Activated T-helper 17 cell treated with anti-CD3 and anti-CD28 coated beads, Interleukin-2, amount 50 U/mL, for 72 hours (primary cell): ENCODE measurements at regions not wholly inside any gene's neighbourhood (a gene's known extent, or its start where the extent isn't known, plus 50 kb on each side); places are given as distances from the start of the nearest gene placed in this dataset.
A peak's percentile ranks its signal among the peaks of the same experiment; 100 is the strongest.
"Not testable (repeated sequence)": the region's sequence is repeated elsewhere in the genome, so short reads cannot be mapped to it uniquely, and the experiment has no call there.

Experiments used
- ATAC-seq: fragments of 150-1000 bp; cut with Tn5 transposase; replicated peaks from 2 replicates; pipeline ENCODE4 v1.10.0; 2021; ENCODE audit warnings: mild to moderate bottlenecking, moderate library complexity
- H3K27ac Mint-ChIP-seq: one replicate; pipeline ENCODE4 v1.8.0; 2022; ENCODE audit warnings: mixed read lengths
- H3K27me3 Mint-ChIP-seq: one replicate; pipeline ENCODE4 v1.8.0; 2022; ENCODE audit warnings: mixed read lengths
- H3K36me3 Mint-ChIP-seq: one replicate; pipeline ENCODE4 v1.8.0; 2022; ENCODE audit warnings: low read depth, mild to moderate bottlenecking, mixed read lengths
- H3K4me1 Mint-ChIP-seq: one replicate; pipeline ENCODE4 v1.8.0; 2022; ENCODE audit warnings: mixed read lengths
- H3K4me3 Mint-ChIP-seq: one replicate; pipeline ENCODE4 v1.8.0; 2022; ENCODE audit warnings: mild to moderate bottlenecking, mixed read lengths
- H3K9me3 Mint-ChIP-seq: one replicate; pipeline ENCODE4 v1.8.0; 2022; ENCODE audit warnings: mixed read lengths

DNA sequence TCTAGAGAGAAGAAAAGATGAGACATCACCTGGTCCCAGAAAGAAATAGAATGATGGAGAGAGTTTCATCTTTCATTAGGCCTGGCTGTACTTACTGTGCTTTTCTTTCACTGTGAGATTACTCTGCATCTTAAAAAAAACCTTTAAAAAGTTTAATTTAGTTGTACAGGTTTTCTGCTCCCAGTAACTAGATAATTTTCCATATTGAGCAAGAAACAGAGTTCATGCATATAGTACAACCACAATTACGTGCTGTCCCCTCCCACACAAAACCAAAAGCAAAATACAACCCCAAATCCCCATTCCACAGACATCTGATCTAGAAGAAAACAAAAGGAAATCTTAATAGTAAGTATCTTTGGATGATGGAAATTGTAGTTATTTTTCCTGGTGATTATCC lies 371.2 kb downstream of the SH2D1A start:
- Mint-ChIP-seq H3K36me3 (no peaks in the 10 kb centered on the region), H3K4me3 (peak overlapping the region; percentile 18), H3K27me3 (no peaks in the 10 kb centered on the region), H3K27ac (no peak overlapping the region), H3K9me3 (no peaks in the 10 kb centered on the region), H3K4me1 (no peaks in the 10 kb centered on the region)
- peak; percentile 53 for ATAC-seq

DNA sequence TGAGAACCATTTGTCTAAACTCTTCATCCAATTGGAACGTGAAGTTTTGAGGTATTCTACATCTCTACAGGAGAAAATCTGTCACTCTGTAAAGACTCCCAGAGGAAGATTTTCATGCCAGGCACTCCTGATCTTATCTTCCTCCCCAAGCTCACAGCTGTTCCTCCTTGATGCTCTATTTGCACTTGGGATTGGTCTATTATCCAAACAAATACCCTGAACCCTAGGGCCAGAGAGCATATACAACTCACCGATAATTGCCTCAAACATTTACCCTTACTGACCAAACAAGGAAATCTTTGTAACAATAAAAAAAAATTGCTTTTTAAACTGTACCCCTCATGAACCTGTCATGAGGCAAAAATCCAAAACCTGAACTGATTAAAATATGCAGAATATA lies 372.7 kb downstream of the SH2D1A start:
- H3K36me3 Mint-ChIP-seq = no peaks in the 10 kb centered on the region
- H3K27ac Mint-ChIP-seq = no peak overlapping the region
- no peaks in the 10 kb centered on the region for H3K9me3 Mint-ChIP-seq
- H3K4me1 Mint-ChIP-seq = no peaks in the 10 kb centered on the region
- no peak for ATAC-seq
- no peaks in the 10 kb centered on the region for H3K27me3 Mint-ChIP-seq
- H3K4me3 Mint-ChIP-seq = no peak overlapping the region

DNA sequence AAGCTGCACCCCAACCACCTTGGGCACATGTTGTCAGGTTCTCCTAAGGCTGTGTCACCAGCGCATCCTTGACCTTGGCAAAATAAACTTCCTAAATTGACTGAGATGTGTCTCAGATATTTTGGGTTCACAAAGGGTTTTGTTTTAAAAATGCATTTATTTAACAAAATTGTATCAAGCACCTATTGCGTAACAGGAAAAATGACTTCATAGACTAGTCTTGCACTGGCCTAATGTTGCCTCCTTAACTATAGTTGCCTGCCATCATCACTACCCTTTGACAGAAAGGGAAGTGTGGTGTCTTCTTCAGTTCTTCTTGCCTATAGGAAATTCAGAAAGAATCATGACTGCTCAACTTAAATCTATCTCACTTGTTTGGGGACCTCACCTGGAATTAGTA lies 374.2 kb downstream of the SH2D1A start:
- H3K27ac Mint-ChIP-seq = no peak overlapping the region
- H3K4me3 Mint-ChIP-seq = no peak overlapping the region
- no peak for ATAC-seq
- no peaks in the 10 kb centered on the region for H3K4me1 Mint-ChIP-seq
- no peaks in the 10 kb centered on the region for H3K9me3 Mint-ChIP-seq
- H3K27me3 Mint-ChIP-seq = no peaks in the 10 kb centered on the region
- no peaks in the 10 kb centered on the region for H3K36me3 Mint-ChIP-seq

DNA sequence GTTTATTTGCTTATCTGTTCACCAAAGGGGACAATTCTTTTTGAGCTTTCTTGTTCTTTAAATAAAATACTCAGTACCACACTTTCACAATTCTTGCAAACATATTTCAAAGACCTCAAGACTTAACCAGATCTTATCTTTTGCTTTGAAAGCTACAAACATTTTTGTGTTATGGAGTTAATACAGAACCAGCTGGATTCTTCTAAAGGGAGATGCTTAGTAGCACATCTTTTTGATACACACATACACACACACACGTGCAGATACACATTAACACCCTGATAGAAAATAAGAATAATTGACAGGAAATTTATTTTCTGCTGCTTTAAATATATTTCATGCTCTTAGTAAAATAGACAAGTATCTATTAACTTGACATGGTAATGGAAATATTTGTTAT lies 379.1 kb downstream of the SH2D1A start:
- Mint-ChIP-seq H3K27me3 (no peaks in the 10 kb centered on the region), H3K4me3 (peak overlapping the region; percentile 41), H3K36me3 (no peaks in the 10 kb centered on the region), H3K27ac (no peak overlapping the region), H3K4me1 (no peaks in the 10 kb centered on the region), H3K9me3 (no peaks in the 10 kb centered on the region)
- no peak for ATAC-seq

DNA sequence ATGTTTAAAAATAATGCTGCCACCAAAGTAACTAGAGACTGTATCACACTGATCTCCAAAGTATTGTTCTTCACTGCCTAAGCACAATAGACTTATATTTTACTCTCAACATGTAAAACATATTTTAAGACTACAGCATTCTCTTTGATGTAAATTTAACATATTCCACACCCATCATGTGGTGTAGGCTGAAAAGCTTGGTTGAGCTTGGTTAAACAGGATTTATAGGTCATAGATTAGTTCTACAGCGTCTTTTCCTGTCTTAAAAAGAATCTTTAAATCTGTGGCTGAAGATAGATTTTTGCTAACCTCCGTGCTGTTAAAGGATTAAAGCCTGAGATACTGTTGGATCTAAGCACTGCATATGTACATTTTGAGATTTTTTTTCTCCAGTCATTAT lies 379.9 kb downstream of the SH2D1A start:
- H3K27me3 Mint-ChIP-seq = no peaks in the 10 kb centered on the region
- no peaks in the 10 kb centered on the region for H3K9me3 Mint-ChIP-seq
- no peak for ATAC-seq
- peak overlapping the region; percentile 41 for H3K4me3 Mint-ChIP-seq
- no peaks in the 10 kb centered on the region for H3K4me1 Mint-ChIP-seq
- H3K27ac Mint-ChIP-seq = no peak overlapping the region
- H3K36me3 Mint-ChIP-seq = no peaks in the 10 kb centered on the region

DNA sequence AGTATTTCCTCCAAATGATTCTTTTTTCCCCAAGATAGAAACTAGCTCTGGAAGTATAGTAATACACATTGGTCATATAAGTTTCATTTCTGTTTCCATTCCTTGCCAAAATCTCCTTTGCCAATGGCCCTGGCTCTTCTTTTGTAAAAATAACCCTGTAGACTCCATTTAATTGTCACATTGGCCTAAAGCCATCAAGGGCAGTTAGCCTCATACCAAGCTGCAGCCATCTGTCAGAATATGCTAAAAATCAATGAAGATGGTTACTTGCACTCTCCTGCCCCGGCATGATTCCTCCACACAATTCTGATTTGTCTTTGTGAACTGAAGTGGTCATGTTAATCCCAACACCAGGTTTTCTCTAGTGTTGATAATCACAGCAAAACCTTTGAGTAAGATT lies 380.5 kb downstream of the SH2D1A start:
- peak overlapping the region; percentile 41 for H3K4me3 Mint-ChIP-seq
- H3K27ac Mint-ChIP-seq = peak overlapping the region; percentile 57
- H3K4me1 Mint-ChIP-seq = no peaks in the 10 kb centered on the region

DNA sequence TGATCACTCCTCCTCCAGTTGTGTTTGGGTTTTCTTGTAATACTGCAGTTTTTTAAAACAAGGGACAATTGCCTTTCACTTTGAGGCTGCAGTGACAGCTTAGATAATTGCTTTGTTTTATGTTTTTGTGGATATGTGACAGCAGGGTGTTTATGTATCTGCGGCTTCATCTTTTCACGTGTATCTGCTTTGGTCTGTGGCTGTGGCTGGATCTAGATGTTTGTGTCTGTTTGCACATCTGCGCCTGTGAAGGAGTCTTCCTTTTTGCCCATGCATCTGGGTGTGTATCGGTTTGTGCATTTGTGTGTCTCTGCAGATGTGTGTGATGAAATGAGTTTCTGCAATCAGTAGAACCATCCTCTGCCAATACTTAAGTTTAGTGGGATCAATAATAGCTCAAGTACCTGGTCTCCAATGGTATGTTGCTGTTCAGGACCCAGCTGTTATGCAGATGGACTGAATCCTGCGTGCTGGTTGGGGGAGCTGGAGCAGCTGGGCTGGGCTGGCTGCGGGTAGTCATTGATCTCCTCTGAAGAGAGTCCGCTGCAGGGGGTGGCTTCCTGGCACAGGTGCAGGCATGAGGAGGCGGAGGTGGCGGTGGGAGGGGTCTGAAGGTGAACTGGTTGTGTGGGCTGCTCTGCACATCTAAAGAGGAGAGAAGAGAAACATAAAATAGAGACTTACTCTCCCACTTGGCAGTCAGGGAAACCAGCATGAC lies 390.3 kb downstream of the SH2D1A start:
- Mint-ChIP-seq H3K4me3 (peak overlapping the region; percentile 79), H3K4me1 (no peaks in the 10 kb centered on the region), H3K27ac (peak overlapping the region; percentile 53), H3K27me3 (no peaks in the 10 kb centered on the region), H3K9me3 (no peaks in the 10 kb centered on the region), H3K36me3 (no peaks in the 10 kb centered on the region)
- peak; percentile 81 for ATAC-seq

More for the DNA sequence above, 380.5 kb downstream of the SH2D1A start:
- H3K36me3 Mint-ChIP-seq = no peaks in the 10 kb centered on the region
- no peak for ATAC-seq
- no peaks in the 10 kb centered on the region for H3K27me3 Mint-ChIP-seq
- H3K9me3 Mint-ChIP-seq = no peaks in the 10 kb centered on the region

DNA sequence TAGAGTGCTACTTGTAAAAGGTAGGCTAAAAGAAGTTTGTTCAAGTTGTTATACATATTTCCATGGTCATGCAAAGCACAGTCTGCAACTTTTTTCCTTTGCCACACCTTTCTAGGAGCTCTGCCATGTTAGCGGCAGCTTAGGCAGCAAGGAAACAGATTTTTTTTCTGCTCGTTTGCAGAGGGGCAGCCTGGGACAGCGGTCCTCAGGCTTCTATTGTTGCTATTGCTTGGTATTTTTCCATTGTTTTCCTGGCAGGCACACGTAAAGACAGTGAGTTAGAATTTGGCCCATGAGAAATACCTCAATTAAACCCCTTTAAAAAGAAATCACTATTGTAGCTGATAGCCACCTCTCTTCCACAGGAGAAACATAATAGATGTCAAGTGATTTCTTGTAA lies 391.4 kb downstream of the SH2D1A start:
- no peaks in the 10 kb centered on the region for H3K9me3 Mint-ChIP-seq
- no peak overlapping the region for H3K27ac Mint-ChIP-seq
- no peaks in the 10 kb centered on the region for H3K27me3 Mint-ChIP-seq
- no peaks in the 10 kb centered on the region for H3K4me1 Mint-ChIP-seq
- no peaks in the 10 kb centered on the region for H3K36me3 Mint-ChIP-seq
- H3K4me3 Mint-ChIP-seq = no peak overlapping the region
- ATAC-seq = no peak

DNA sequence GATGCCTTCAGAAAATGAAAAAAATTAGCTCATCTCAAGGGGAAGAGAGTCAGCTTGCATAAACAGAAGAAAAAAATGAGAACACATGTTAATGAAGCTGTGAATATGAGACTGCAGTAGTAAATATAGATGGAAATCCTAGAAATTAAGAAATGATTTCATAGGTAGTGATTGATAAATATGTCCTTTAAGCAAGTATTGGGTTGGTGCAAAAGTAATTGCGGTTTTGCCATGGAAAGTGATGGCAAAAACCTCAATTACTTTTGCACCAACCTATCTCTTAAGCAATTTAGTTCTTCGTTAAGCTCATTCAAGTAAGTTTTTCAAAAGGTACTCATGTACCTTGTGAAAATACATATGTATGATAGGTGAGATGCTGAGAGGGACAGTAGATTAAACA lies 400.9 kb downstream of the SH2D1A start:
- H3K36me3 Mint-ChIP-seq = no peaks in the 10 kb centered on the region
- no peak overlapping the region for H3K4me3 Mint-ChIP-seq
- H3K9me3 Mint-ChIP-seq = no peaks in the 10 kb centered on the region
- no peaks in the 10 kb centered on the region for H3K4me1 Mint-ChIP-seq
- no peak overlapping the region for H3K27ac Mint-ChIP-seq
- H3K27me3 Mint-ChIP-seq = no peaks in the 10 kb centered on the region
- ATAC-seq = no peak

DNA sequence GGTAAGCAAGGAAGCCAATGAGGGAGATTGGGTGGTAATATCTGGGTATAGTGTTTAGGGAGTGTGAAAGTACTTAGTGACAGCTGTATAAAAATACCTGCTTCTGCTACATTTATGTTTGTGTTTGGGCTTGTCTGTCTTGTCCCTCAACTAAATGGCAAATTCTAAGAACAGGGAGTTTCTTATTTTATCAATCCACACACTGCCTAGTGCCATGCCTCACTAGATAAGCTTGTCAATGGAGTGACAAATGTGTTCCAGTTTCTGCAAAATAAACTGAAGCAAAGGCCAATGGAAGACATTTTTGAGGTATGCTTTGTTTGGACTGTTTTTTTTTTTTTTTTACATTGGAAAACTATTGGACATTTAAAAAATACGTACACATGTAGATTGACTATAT lies 418.0 kb downstream of the SH2D1A start:
- H3K4me3 Mint-ChIP-seq = no peak overlapping the region
- no peak for ATAC-seq
- H3K4me1 Mint-ChIP-seq = no peaks in the 10 kb centered on the region
- no peaks in the 10 kb centered on the region for H3K27me3 Mint-ChIP-seq
- H3K27ac Mint-ChIP-seq = no peak overlapping the region
- H3K9me3 Mint-ChIP-seq = no peaks in the 10 kb centered on the region
- no peaks in the 10 kb centered on the region for H3K36me3 Mint-ChIP-seq

DNA sequence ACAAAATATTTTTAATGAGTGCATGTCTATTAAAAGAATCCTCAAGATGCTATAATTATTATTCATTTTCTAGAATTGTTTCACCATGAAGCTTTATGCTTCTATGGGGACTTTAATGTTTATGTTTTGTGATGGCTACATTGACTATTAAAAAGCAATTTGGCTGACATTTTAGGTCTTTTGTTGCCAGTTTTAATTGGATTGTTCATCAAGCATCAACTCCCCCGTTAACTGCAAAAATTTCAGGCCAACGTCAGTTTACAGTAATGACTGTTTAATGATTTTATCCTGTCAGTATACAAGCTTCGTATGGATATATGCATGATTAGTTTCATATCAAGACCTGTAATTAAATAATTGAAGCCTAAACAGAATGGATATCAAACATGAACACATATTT lies 422.8 kb downstream of the SH2D1A start:
- Mint-ChIP-seq H3K36me3 (no peaks in the 10 kb centered on the region), H3K4me1 (no peaks in the 10 kb centered on the region), H3K27me3 (no peaks in the 10 kb centered on the region), H3K9me3 (no peaks in the 10 kb centered on the region), H3K4me3 (no peak overlapping the region), H3K27ac (no peak overlapping the region)
- ATAC-seq = no peak

DNA sequence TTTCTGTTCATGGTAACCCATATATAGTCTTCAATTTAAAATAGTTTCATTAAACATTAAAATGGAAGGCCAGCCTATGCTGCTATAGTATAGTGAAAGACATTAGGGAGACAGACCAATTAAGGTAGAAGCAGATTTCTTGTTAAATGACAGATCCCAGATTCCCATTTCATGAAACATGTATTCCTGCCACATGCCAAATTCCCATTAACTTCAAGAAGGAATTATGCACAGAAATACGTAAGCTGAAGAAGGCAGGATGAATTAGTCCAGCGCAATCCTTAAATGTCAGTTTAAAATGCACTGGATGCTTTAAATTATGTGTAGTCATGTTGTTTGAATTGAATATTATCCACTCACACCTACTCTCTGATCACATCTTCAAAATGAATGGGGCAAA lies 424.9 kb downstream of the SH2D1A start:
- Mint-ChIP-seq H3K4me3 (no peak overlapping the region), H3K36me3 (no peaks in the 10 kb centered on the region), H3K27ac (no peak overlapping the region), H3K27me3 (no peaks in the 10 kb centered on the region), H3K4me1 (no peaks in the 10 kb centered on the region), H3K9me3 (no peaks in the 10 kb centered on the region)
- ATAC-seq = no peak

DNA sequence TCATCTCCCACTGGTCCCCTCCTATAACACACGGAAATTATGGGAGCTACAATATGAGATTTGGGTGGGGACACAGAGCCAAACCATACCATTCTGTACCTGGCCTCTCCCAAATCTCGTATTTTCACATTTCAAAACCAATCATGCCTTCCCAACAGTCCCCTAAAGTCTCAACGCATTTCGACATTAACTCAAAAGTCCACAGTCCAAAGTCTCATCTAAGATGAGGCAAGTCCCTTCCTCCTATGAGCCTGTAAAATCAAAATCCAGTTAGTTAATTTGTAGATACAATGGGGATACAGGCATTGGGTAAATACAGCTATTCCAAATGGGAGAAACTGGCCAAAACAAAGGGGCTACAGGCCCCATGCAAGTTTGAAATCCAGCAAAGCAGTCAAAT lies 441.9 kb downstream of the SH2D1A start:
- not testable (repeated sequence) for H3K4me3 Mint-ChIP-seq, H3K27me3 Mint-ChIP-seq, H3K9me3 Mint-ChIP-seq, H3K27ac Mint-ChIP-seq, H3K4me1 Mint-ChIP-seq, H3K36me3 Mint-ChIP-seq, ATAC-seq

DNA sequence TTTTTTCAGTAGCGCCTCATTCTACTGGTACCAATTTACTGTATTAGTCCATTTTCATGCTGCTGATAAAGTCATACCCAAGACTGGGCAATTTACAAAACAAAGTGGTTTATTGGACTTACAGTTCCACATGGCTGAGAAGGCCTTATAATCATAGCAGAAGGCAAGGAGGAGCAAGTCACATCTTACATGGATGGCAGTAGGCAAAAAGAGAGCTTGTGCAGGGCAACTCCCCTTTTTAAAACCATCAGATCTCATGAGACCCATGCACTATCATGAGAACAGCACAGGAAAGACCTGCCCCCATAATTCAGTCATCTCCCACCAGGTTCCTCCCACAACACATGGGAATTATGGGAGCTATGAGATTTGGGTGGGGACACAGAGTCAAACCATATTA lies 443.5 kb downstream of the SH2D1A start:
- H3K4me1 Mint-ChIP-seq, H3K27ac Mint-ChIP-seq, H3K36me3 Mint-ChIP-seq, H3K4me3 Mint-ChIP-seq, H3K9me3 Mint-ChIP-seq, H3K27me3 Mint-ChIP-seq, ATAC-seq: not testable (repeated sequence)

DNA sequence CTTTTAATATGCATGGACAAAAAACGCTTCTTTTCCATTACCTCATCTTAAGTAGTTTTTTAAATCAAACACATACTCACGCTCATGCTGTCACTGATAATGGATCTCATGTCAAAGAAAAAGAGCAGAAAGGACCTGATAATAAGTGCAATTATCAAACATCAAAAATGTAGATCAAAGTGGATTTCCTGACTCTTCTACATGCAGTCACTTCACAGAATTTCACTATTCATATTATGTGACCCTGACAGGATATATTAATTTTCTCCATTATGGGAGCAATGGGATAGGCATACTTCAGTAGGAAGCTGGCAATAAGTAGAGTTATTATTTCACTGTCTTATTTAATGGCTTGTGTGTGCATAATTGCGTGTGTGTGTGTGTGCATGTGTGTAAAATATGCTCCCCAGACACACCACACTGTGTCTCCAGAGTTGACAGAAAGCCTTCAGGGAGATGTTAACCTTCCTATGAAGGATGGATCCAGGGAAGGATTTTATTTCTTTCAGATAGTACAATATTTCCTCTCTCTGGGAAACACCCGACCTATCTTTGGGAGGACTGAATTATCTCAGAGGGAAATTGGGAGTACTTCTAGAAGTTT lies 445.2 kb downstream of the SH2D1A start:
- H3K27me3 Mint-ChIP-seq = peaks cover 3% of the 10 kb centered on the region

DNA sequence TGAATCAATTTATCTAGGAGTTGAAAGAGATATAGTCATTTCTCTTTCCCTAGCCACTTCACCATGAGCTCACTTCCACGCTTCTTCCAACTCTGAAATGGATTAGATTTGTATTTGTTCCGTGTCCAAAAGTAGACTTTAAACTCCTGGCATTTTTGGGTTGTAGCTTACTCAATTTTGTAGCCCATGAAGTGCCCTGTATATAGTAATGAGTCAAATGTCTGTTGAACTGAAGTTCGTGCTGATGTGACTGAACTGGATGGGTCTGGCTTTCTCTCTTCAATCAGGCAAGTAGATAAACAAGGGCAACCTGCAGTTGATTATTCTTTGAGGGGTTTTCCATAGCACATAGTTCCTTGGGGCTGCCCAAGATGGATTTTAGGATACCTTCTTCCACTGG lies 450.6 kb downstream of the SH2D1A start:
- Mint-ChIP-seq H3K4me3 (no peak overlapping the region), H3K27ac (no peak overlapping the region), H3K9me3 (peaks cover 5% of the 10 kb centered on the region), H3K27me3 (no peaks in the 10 kb centered on the region), H3K36me3 (no peaks in the 10 kb centered on the region), H3K4me1 (no peaks in the 10 kb centered on the region)
- no peak for ATAC-seq

More for the DNA sequence above, 445.2 kb downstream of the SH2D1A start:
- no peak for ATAC-seq
- no peaks in the 10 kb centered on the region for H3K9me3 Mint-ChIP-seq
- H3K36me3 Mint-ChIP-seq = no peaks in the 10 kb centered on the region
- no peak overlapping the region for H3K4me3 Mint-ChIP-seq
- H3K4me1 Mint-ChIP-seq = no peaks in the 10 kb centered on the region
- no peak overlapping the region for H3K27ac Mint-ChIP-seq
